Right lobe of liver (tissue), 4 donors: ENCODE measurements at regions not wholly inside any gene's neighbourhood (a gene's known extent, or its start where the extent isn't known, plus 50 kb on each side); places are given as distances from the start of the nearest gene placed in this dataset.

Experiments
- POLR2A ChIP-seq: fragments of 450-650 bp; IDR thresholded peaks from one replicate; pipeline ENCODE4 v1.6.1; 2017; ENCODE audit warnings: antibody characterized with exemption, mild to moderate bottlenecking
- TF ChIP-seq, protein P1 (sequence below), 4 donors: fragments of 200-600 bp in 3 of 4; fragments of 450-650 bp in 1 of 4; IDR thresholded peaks; one replicate each; pipeline versions ENCODE4 v1.5.1 to v1.8.0; 2016 to 2022; ENCODE audit warnings: antibody characterized with exemption in 4 of 4, mild to moderate bottlenecking in 2 of 4
- donor health status: DM: no; HTN: no; CAD: no.
- donor health status: DM: no; HTN: no; CAD: no.
- donor health status: DM: no; HTN: yes; CAD: no.

DNA sequence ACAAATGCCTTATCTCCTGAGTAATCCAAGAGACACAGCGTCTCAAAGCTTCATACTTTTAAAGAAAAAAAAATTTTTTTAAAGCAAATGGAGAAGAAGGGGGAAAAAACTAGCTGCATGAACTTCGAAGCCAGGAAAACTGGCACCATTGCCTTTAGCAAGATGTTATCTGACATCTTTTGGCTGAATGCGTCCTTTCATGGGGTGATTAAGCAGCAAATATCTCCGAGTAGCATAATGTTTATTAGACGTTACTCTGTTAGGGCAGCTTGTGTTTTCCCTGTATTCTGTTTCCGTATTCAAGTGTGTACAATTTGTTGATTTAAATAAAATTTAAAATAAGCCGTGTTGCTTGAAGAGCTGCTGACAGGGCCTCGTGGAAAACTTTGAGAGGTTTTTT is 76.5 kb upstream of the TSHZ2 start:
- TF ChIP-seq, protein P1, sequence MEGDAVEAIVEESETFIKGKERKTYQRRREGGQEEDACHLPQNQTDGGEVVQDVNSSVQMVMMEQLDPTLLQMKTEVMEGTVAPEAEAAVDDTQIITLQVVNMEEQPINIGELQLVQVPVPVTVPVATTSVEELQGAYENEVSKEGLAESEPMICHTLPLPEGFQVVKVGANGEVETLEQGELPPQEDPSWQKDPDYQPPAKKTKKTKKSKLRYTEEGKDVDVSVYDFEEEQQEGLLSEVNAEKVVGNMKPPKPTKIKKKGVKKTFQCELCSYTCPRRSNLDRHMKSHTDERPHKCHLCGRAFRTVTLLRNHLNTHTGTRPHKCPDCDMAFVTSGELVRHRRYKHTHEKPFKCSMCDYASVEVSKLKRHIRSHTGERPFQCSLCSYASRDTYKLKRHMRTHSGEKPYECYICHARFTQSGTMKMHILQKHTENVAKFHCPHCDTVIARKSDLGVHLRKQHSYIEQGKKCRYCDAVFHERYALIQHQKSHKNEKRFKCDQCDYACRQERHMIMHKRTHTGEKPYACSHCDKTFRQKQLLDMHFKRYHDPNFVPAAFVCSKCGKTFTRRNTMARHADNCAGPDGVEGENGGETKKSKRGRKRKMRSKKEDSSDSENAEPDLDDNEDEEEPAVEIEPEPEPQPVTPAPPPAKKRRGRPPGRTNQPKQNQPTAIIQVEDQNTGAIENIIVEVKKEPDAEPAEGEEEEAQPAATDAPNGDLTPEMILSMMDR (IDR thresholded peaks at IDR 0.05) = no peak
- TF ChIP-seq POLR2A = no peak
